ENCODE measurements at regions not wholly inside any gene's neighbourhood (a gene's known extent, or its start where the extent isn't known, plus 50 kb on each side); places are given as distances from the start of the nearest gene placed in this dataset.

DNA sequence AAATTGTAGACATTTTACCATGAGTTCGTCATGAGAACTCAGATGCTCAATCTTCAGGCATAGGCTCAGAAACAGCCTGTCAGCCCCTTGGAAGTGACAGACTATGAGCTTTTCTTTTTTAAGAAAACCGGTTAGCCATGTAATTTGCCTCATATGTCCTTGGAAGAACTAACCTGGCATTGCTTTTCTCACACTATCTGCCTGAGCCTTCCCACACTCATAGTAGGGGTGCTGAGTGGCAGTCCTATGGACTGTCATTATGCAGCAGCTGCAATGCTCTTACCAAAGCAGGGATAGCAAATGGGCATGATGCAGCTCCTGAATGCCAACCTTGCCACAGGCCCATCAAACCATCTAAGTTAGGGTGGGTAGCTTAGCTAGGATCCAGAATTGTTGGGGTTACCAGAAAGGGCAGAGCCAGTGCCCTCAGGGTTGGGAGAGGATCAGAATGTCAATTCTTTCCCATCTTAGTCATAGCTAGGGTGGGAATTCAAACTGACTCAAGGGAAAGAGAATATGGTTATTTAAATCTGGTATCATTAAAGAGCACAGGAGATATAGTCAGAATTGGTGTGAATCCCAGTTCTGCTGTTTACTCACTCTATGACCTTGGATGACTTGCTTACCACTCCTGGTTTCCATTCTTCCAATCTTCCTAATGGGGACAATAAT, 230.6 kb upstream of the CPEB2 start:
- no peaks in the 10 kb centered on the region for H3K27me3 ChIP-seq (replicated peaks; ENCODE audit: insufficient read depth)
- no peaks in the 10 kb centered on the region for H3K36me3 ChIP-seq
- intact Hi-C loops (cut with DNase I): no loop called here
- no peak for DNase-seq (ENCODE audit: low spot score)
- H3K27ac ChIP-seq: no peak overlapping the region
- TF ChIP-seq, protein P1, sequence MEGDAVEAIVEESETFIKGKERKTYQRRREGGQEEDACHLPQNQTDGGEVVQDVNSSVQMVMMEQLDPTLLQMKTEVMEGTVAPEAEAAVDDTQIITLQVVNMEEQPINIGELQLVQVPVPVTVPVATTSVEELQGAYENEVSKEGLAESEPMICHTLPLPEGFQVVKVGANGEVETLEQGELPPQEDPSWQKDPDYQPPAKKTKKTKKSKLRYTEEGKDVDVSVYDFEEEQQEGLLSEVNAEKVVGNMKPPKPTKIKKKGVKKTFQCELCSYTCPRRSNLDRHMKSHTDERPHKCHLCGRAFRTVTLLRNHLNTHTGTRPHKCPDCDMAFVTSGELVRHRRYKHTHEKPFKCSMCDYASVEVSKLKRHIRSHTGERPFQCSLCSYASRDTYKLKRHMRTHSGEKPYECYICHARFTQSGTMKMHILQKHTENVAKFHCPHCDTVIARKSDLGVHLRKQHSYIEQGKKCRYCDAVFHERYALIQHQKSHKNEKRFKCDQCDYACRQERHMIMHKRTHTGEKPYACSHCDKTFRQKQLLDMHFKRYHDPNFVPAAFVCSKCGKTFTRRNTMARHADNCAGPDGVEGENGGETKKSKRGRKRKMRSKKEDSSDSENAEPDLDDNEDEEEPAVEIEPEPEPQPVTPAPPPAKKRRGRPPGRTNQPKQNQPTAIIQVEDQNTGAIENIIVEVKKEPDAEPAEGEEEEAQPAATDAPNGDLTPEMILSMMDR (IDR thresholded peaks at IDR 0.05): no peak
- no peak for TF ChIP-seq POLR2A (IDR thresholded peaks at IDR 0.05)
- TF ChIP-seq POLR2AphosphoS5 (IDR thresholded peaks at IDR 0.05): no peak
- H3K4me3 ChIP-seq: no peak overlapping the region
- H3K4me1 ChIP-seq (replicated peaks): no peaks in the 10 kb centered on the region
- no peaks in the 10 kb centered on the region for H3K9me3 ChIP-seq
- 50% methylated on average over 2 of the region's 2 CpGs for WGBS

DNA sequence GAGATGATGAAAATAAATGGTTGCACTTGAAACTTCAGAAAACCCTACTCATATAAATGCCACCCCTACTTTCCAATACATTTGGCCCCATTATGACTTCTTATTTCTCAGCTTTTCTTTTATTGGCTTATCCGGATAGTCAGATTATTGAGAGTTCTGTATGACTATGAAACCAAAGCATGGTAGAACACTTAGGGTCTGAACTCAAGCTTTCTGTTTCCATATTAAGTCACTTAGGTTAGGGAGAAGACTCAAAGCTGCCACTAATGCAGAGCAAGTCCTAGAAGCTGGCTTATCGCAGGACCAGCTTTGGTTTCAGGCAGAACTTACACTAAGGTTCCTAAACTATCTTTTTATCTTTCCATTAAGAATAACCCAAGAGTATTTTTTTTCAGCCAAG, 229.9 kb upstream of the CPEB2 start:
- no peaks in the 10 kb centered on the region for H3K4me1 ChIP-seq (replicated peaks)
- H3K27me3 ChIP-seq (replicated peaks; ENCODE audit: insufficient read depth): no peaks in the 10 kb centered on the region
- no peak for DNase-seq (ENCODE audit: low spot score)
- H3K9me3 ChIP-seq: no peaks in the 10 kb centered on the region
- intact Hi-C loops (cut with DNase I): no loop called here
- H3K27ac ChIP-seq: no peak overlapping the region
- no peak overlapping the region for H3K4me3 ChIP-seq
- H3K36me3 ChIP-seq: no peaks in the 10 kb centered on the region
- no peak for TF ChIP-seq POLR2A (IDR thresholded peaks at IDR 0.05)
- TF ChIP-seq POLR2AphosphoS5 (IDR thresholded peaks at IDR 0.05): no peak
- TF ChIP-seq, protein P1 (IDR thresholded peaks at IDR 0.05): no peak
- 97% methylated on average over 2 of the region's 2 CpGs for WGBS

DNA sequence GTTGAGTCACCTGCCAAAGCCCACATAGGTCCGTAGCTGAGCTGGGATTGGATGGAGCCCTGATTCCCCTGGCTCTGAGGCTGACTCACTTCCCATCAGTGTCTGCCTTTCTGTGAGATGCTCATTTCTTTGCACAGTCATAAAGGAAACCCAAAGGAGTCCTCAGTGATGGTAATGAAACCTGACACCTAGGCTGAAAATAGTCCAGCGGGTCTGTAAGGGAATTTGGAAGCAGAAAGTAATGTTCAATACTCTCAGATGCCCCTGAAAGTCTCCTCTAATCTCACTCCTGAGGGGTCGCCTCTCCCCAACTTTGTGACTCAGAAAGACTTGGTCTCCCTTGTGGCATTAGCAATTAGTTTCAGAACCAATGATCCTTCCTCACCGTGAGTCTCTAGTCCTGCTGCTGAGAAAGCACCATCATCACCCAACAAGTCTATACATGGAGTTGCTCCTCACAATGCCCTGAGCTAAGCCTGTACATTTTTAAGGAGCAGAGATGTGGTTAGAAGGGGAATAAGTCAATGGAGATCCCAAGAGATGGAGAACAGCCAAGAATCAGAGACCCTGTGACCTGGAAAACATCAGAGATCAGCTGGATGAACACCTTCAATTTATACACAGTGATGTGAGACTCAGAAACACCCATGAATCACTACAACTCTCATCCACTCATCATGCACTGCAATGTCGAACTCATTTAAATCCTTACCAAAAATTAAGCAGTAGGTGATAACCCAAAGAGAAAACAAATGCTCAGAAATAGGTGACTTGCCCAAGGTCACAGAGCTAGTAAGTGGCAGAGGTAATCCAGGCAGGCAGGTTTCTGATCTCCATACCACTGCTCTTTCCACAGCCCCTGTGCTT, 219.0 kb upstream of the CPEB2 start:
- Histone ChIP-seq H3K27ac (no peak overlapping the region), H3K36me3 (no peaks in the 10 kb centered on the region), H3K4me1 (replicated peaks) (no peaks in the 10 kb centered on the region), H3K9me3 (no peaks in the 10 kb centered on the region), H3K27me3 (replicated peaks; ENCODE audit: insufficient read depth) (no peaks in the 10 kb centered on the region), H3K4me3 (no peak overlapping the region)
- DNase-seq (ENCODE audit: low spot score): no peak
- intact Hi-C loops (cut with DNase I): no loop called here
- no peak for TF ChIP-seq POLR2A (IDR thresholded peaks at IDR 0.05)
- no peak for TF ChIP-seq POLR2AphosphoS5 (IDR thresholded peaks at IDR 0.05)
- TF ChIP-seq, protein P1 (IDR thresholded peaks at IDR 0.05): no peak
- WGBS: 63% methylated on average over 5 of the region's 5 CpGs

DNA sequence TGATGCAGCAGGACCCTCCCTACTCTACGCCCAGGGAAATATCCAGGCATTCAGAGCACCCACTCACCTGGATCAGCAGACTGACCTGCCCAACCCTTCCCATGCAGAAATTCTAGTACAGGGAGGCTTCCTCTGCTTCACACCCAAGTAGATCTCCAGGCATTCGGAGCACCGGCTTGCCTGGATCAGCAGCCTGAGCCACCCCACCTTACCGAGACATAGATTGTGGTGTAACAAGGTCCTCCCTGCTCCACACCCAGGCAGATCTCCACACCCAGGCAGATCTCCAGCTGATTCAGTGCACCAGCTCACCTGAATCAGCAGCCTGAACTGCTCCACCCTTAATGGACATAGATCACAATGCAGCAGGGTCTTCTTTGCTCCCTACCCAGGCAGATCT, 215.1 kb upstream of the CPEB2 start:
- 73% methylated on average over 4 of the region's 4 CpGs for WGBS
- intact Hi-C loops (cut with DNase I): no loop called here
- no peak for DNase-seq (ENCODE audit: low spot score)
- H3K36me3 ChIP-seq: no peaks in the 10 kb centered on the region
- no peak overlapping the region for H3K4me3 ChIP-seq
- no peaks in the 10 kb centered on the region for H3K27me3 ChIP-seq (replicated peaks; ENCODE audit: insufficient read depth)
- H3K4me1 ChIP-seq (replicated peaks): no peaks in the 10 kb centered on the region
- H3K9me3 ChIP-seq: no peaks in the 10 kb centered on the region
- no peak for TF ChIP-seq POLR2A (IDR thresholded peaks at IDR 0.05)
- TF ChIP-seq POLR2AphosphoS5 (IDR thresholded peaks at IDR 0.05): no peak
- TF ChIP-seq, protein P1 (IDR thresholded peaks at IDR 0.05): no peak
- H3K27ac ChIP-seq: no peak overlapping the region
